Naive thymus-derived CD8-positive, alpha-beta T cell (primary cell): ENCODE measurements at regions not wholly inside any gene's neighbourhood (a gene's known extent, or its start where the extent isn't known, plus 50 kb on each side); places are given as distances from the start of the nearest gene placed in this dataset.

Experiments
- ATAC-seq, 2 donors: fragments of 150-1000 bp; cut with Tn5 transposase in 1 of 2; sonication (Bioruptor Pico), chemical (Tn5 transposase) in 1 of 2; 1 replicate in 1 of 2; 2 replicates in 1 of 2; pipeline ENCODE4 v1.10.0; 2021; ENCODE audit warnings: mild to moderate bottlenecking in 2 of 2, moderate library complexity in 2 of 2
- POLR2A ChIA-PET: fragments of 350-600 bp; sonication (Branson Sonifier 250); formaldehyde crosslinking; loops from one replicate; lab custom pipeline; 2021; ENCODE audit warnings: antibody characterized with exemption; lab: Charles Lee
- DNase-seq, 10 donors: peaks; one replicate each; pipeline versions ENCODE4 v3.0.0 to v3.0.0-alpha.2; 2020 to 2022
- H3K27ac Mint-ChIP-seq, 10 donors: one replicate each; pipeline ENCODE4 v1.8.0; 2020 to 2022; ENCODE audit warnings: mild to moderate bottlenecking in 10 of 10, mixed read lengths in 10 of 10, moderate library complexity in 4 of 10, inconsistent platforms in 1 of 10
- H3K27me3 Mint-ChIP-seq, 5 donors: one replicate each; pipeline ENCODE4 v1.8.0; 2021 to 2022; ENCODE audit warnings: mixed read lengths in 5 of 5
- H3K36me3 Mint-ChIP-seq, 3 donors: one replicate each; pipeline ENCODE4 v1.8.0; 2020 to 2022; ENCODE audit warnings: mixed read lengths in 3 of 3, mild to moderate bottlenecking in 2 of 3, inconsistent platforms in 1 of 3
- H3K4me1 Mint-ChIP-seq, 4 donors: one replicate each; pipeline ENCODE4 v1.8.0; 2021 to 2022; ENCODE audit warnings: mixed read lengths in 4 of 4
- H3K4me3 Mint-ChIP-seq, 10 donors: one replicate each; pipeline ENCODE4 v1.8.0; 2020 to 2022; ENCODE audit warnings: mild to moderate bottlenecking in 10 of 10, mixed read lengths in 10 of 10, moderate library complexity in 6 of 10, inconsistent platforms in 1 of 10
- H3K9me3 Mint-ChIP-seq, 9 donors: one replicate each; pipeline ENCODE4 v1.8.0; 2020 to 2022; ENCODE audit warnings: mixed read lengths in 9 of 9, mild to moderate bottlenecking in 3 of 9, inconsistent platforms in 1 of 9, moderate library complexity in 1 of 9

DNA sequence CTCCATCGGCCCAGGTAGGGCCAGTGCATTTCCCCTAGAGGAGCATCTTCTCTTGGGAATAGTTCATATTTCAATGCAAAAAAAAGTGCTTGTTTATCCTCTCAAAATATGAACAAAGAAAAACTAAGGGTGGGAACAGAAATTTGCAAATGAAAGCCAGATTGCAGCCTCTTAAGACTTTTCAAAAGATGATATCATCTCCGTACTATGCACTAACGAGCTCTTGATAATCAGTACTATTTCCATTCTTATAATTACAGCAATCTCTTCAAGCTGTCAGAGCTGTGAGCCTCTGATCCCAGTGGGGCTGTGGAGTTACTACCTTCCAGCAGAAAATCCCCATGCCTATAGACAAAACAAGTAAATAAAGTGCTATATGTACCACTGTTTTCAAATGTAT lies 77.1 kb downstream of the SOD2 start:
- Mint-ChIP-seq H3K27me3 (peaks cover 0 to 3% (median 0%) of the 10 kb centered on the region in 5 donors), H3K9me3 (peaks cover 23 to 68% (median 43%) of the 10 kb centered on the region in 9 donors), H3K36me3 (peaks cover 20 to 50% (median 35%) of the 10 kb centered on the region in 3 donors), H3K27ac (no peak overlapping the region), H3K4me3 (no peak overlapping the region), H3K4me1 (no peaks in the 10 kb centered on the region)
- ATAC-seq: no peak
- POLR2A ChIA-PET: no interaction called here
- DNase-seq: no peak

DNA sequence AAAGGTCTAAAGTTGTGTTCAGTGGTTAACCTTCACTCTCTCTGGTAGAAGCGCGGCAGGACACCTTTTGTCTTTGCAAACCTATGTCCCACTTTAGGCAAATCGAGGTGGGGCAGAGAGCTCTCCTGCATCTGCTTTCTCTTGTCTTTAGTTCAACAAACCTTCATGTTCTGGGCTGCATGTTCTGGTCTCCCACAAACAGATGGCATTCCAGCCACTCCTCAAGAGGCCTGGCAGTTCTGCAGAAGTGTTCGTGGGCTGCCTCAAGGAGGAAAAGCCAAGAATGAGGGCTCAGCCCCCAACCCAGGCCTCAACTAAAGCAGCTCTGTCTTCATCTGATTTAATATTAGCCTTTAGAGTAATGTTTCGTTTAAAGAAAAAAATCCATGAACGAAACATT lies 82.2 kb downstream of the SOD2 start:
- Mint-ChIP-seq H3K4me1 (no peaks in the 10 kb centered on the region), H3K27me3 (peaks cover 0 to 3% (median 0%) of the 10 kb centered on the region in 5 donors), H3K4me3 (no peak overlapping the region), H3K36me3 (peaks cover 6 to 28% (median 8%) of the 10 kb centered on the region in 3 donors), H3K9me3 (peaks cover 9 to 33% (median 21%) of the 10 kb centered on the region in 9 donors), H3K27ac (no peak overlapping the region)
- POLR2A ChIA-PET: no interaction called here
- ATAC-seq (no peak), DNase-seq (no peak)

DNA sequence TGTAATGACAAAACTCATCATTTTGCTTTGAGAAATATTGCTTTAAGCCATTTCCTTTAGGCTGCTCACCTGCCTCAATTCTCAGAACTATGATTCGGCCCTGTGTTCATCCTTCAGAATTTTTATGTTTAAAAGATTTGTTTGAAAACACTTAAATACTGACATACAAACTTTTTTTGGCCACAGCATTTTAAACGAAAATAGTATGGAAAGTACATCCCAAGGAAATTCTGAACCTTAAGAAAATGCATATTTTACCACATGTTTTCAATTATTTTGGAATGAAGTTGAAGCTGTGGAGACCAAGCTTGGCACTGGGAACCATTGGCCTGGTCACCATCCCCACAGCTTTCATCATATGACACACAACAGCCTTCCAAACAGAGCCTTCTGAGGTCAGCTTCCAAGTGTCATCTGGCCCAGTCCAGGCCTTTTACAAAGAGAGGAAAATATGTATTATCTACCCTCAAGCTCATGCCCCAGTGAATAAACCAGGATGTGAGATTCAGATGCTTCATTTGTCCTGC lies 83.3 kb downstream of the SOD2 start:
- Mint-ChIP-seq H3K27me3 (peaks cover 0 to 4% (median 0%) of the 10 kb centered on the region in 5 donors), H3K9me3 (peaks cover 3 to 24% (median 13%) of the 10 kb centered on the region in 9 donors), H3K36me3 (peaks cover 1 to 22% (median 5%) of the 10 kb centered on the region in 3 donors), H3K4me1 (no peaks in the 10 kb centered on the region), H3K27ac (no peak overlapping the region), H3K4me3 (no peak overlapping the region)
- no peak for ATAC-seq
- no peak for DNase-seq
- POLR2A ChIA-PET: no interaction called here

DNA sequence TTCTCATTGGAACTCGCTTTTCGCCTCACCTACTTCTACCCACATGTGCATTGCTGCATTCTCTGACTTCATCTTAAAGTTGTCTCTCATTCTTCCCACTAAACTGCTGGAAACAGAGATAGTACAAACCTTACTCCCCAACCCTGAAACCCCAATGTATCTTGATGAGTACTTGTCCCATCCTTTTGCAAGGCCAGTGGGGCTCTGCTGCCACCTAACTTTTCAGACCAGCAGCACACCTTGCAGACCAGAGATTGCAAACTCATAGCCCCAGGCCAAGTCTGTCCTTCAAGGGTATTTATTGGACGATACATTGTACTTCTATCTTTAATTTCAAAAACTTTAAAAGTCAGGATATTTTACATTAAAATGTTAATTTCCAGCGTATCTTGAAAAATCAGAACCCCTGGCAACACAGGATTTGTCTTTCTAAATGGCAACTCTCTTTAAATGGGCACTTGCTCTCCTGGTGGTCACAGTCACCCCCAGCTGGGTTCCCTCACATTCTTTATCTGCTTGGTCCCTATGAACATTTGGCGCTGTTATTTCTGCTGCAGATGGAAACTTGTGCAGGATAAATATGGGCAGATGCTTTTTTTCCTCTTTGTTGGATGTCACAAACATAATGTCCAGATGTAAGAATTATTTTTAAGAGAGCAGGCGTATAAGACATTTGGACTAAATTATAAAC lies 83.9 kb downstream of the SOD2 start:
- H3K36me3 Mint-ChIP-seq: peaks cover 0 to 19% (median 3%) of the 10 kb centered on the region in 3 donors
- DNase-seq (no peak), ATAC-seq (no peak)
- no peaks in the 10 kb centered on the region for H3K4me1 Mint-ChIP-seq
- POLR2A ChIA-PET: no interaction called here
- no peak overlapping the region for H3K4me3 Mint-ChIP-seq
- no peak overlapping the region for H3K27ac Mint-ChIP-seq
- H3K9me3 Mint-ChIP-seq: peaks cover 0 to 21% (median 11%) of the 10 kb centered on the region in 9 donors
- H3K27me3 Mint-ChIP-seq: peaks cover 0 to 8% (median 0%) of the 10 kb centered on the region in 5 donors

DNA sequence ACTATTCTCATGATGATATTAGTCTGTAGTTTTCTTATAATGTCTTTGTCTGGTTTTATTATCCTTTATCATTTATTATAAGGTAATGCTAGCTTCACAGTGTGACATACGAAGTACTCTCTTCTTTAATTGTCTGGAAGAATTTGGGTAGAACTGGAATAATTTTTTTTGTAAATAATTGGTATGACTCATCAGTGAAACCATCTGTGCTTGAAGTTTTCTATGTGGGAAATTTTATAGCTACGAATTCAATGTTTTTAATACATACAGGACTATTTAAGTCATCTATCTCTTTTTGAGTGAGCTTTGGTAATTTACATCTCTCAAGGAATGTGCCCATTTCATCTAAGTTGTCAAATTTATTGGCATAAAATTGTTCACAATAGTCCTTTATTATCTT lies 86.3 kb downstream of the SOD2 start:
- DNase-seq (no peak), ATAC-seq (no peak)
- H3K9me3 Mint-ChIP-seq: peaks cover 0 to 5% (median 0%) of the 10 kb centered on the region in 9 donors
- POLR2A ChIA-PET: no interaction called here
- no peak overlapping the region for H3K27ac Mint-ChIP-seq
- peaks cover 0 to 14% (median 8%) of the 10 kb centered on the region in 5 donors for H3K27me3 Mint-ChIP-seq
- H3K4me1 Mint-ChIP-seq: peaks cover 0 to under 1% (median 0%) of the 10 kb centered on the region in 4 donors
- H3K36me3 Mint-ChIP-seq: peaks cover 0 to 6% (median 0%) of the 10 kb centered on the region in 3 donors
- no peak overlapping the region for H3K4me3 Mint-ChIP-seq

DNA sequence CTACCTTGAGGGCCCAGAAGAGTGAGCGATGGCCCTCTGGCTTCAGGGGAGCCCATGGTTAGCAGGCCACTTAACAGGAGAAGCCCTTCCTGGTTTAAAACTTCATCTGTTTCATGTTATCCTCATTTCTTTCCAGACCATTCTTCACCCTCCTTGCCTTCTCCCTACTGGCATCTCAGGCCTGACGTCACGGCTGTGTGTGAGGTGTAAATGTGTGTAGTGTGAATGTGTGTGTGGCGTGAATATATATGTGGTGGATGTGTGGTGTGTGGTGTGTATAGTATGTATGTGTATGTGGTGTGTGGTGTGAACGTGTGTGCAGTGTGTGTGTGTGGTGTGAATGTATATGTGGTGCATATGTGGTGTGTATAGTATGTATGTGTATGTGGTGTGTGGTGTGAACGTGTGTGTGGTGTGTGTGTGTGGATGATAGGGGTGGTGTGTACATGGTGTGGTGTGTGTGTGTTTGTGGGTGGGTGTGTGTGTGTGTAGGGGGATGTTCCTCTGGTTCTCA lies 88.5 kb downstream of the SOD2 start:
- POLR2A ChIA-PET: no interaction called here
- no peak overlapping the region for H3K27ac Mint-ChIP-seq
- peaks cover 0 to 2% (median 0%) of the 10 kb centered on the region in 4 donors for H3K4me1 Mint-ChIP-seq

DNA sequence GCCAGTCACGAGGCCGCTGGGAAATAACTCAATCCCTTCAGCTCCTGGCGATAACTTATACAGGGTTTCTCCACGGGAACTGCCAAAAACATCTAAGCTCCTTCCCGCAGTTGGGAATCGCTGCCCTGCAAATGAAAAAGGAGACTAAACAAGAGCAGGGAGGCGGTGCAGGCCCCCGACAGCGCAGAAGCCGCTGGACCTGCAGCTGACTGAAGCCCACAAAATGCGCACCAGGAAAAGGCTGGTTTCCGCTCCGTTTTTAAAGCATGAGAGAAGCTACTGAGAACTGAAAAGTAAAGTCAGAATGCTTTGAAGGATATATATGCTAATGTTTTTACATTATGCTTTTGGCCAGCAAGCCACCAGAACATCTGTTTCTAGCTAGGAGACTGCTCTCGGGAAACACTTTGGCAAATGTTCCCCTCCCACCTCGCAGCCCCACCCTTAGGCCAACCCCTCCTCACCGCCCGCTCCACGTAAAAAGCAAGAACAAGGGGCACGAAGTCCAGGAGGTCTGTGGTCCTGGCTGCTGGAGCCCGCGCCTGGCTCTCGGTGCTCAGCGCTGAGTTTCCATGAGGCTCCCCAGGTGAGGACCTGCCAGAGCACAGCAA lies 90.5 kb downstream of the SOD2 start:
- Mint-ChIP-seq H3K36me3 (no peaks in the 10 kb centered on the region), H3K27me3 (peaks cover 0 to 23% (median 10%) of the 10 kb centered on the region in 5 donors), H3K9me3 (no peaks in the 10 kb centered on the region), H3K4me1 (peaks cover 0 to 2% (median 0%) of the 10 kb centered on the region in 4 donors), H3K27ac (no peak overlapping the region), H3K4me3 (peak overlapping the region in 1 of 10 donors; percentile 3)
- POLR2A ChIA-PET: no interaction called here
- no peak for ATAC-seq
- no peak for DNase-seq

More for the DNA sequence above, 88.5 kb downstream of the SOD2 start:
- H3K36me3 Mint-ChIP-seq: no peaks in the 10 kb centered on the region
- no peak overlapping the region for H3K4me3 Mint-ChIP-seq
- DNase-seq (no peak), ATAC-seq (no peak)
- H3K9me3 Mint-ChIP-seq: peaks cover 0 to 2% (median 0%) of the 10 kb centered on the region in 9 donors
- peaks cover 0 to 23% (median 10%) of the 10 kb centered on the region in 5 donors for H3K27me3 Mint-ChIP-seq

DNA sequence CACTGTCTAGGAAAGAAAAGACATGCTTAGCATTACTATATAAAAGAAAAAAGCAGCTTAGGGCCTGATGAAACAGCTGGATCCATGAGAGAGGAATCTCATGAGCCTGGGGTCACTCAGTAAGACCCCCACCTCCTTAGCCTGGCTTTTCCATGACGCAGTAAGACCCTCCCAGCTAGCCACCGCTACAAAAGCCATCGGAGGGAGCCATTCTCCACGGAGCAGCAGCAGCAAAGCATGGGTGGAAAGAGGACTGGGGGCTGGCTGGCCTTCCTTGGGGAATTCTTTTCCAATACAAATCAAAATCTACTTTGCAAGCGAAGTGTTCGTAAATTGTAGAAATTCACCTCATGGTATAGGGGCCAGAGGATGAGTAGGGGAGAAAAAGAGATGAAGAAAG lies 91.8 kb downstream of the SOD2 start:
- POLR2A ChIA-PET: no interaction called here
- no peak overlapping the region for H3K27ac Mint-ChIP-seq
- no peaks in the 10 kb centered on the region for H3K36me3 Mint-ChIP-seq
- H3K27me3 Mint-ChIP-seq: peaks cover 0 to 23% (median 10%) of the 10 kb centered on the region in 5 donors
- H3K4me3 Mint-ChIP-seq: no peak overlapping the region
- DNase-seq (no peak), ATAC-seq (no peak)
- peaks cover 0 to 2% (median 0%) of the 10 kb centered on the region in 4 donors for H3K4me1 Mint-ChIP-seq
- H3K9me3 Mint-ChIP-seq: no peaks in the 10 kb centered on the region

DNA sequence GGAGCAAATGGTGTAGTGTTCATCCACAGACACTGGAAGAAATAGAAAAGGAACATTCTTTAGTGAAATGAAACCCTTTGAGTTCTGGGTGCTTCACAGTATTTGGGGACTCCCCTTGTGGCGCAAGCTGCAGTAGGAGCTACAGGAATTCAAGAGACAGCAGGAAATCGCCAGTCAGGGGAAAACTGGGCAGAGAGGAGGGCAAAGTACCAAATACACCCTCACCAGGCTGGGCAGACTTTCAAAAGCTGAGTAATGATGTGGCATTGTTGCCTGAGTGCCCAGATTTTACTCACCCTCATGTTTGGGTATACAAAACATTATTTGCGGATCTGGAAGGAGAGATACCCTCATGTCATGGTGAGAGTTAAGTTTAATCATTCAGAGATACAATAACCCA lies 97.9 kb downstream of the SOD2 start:
- Mint-ChIP-seq H3K4me3 (no peak overlapping the region), H3K9me3 (no peaks in the 10 kb centered on the region), H3K27me3 (peaks cover 0 to 6% (median 0%) of the 10 kb centered on the region in 5 donors), H3K4me1 (no peaks in the 10 kb centered on the region), H3K36me3 (no peaks in the 10 kb centered on the region), H3K27ac (no peak overlapping the region)
- DNase-seq (no peak), ATAC-seq (no peak)
- POLR2A ChIA-PET: interaction anchor here (0.7 kb wide), 1 partner anchor 95 kb away, joined by 3 read pairs; no protein-coding TSS in a partner anchor

DNA sequence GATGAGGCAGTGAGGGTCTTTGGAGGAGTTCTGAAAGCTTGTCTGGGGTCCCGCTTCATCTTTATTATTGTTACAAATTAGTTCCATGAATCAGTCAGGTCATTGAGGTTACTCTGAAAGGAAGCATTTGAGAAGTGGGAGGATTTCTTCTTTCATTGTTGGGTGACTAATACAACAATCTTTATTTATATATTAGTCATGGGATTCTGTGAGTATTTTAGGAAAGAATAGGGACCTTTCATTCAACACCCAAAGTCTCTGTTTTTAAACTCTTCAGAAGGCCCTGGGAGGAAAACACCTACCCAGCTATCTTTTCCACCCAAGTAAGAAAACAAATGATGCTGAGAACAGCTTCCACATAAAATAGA lies 98.3 kb downstream of the SOD2 start:
- H3K27me3 Mint-ChIP-seq: peaks cover 0 to 4% (median 0%) of the 10 kb centered on the region in 5 donors
- DNase-seq: no peak
- no peaks in the 10 kb centered on the region for H3K36me3 Mint-ChIP-seq
- no peak overlapping the region for H3K4me3 Mint-ChIP-seq
- POLR2A ChIA-PET: interaction anchor here (0.7 kb wide), 1 partner anchor 95 kb away, joined by 3 read pairs; no protein-coding TSS in a partner anchor
- H3K4me1 Mint-ChIP-seq: no peaks in the 10 kb centered on the region
- no peak for ATAC-seq
- H3K27ac Mint-ChIP-seq: peak overlapping the region in 1 of 10 donors; percentile 82
- H3K9me3 Mint-ChIP-seq: no peaks in the 10 kb centered on the region

DNA sequence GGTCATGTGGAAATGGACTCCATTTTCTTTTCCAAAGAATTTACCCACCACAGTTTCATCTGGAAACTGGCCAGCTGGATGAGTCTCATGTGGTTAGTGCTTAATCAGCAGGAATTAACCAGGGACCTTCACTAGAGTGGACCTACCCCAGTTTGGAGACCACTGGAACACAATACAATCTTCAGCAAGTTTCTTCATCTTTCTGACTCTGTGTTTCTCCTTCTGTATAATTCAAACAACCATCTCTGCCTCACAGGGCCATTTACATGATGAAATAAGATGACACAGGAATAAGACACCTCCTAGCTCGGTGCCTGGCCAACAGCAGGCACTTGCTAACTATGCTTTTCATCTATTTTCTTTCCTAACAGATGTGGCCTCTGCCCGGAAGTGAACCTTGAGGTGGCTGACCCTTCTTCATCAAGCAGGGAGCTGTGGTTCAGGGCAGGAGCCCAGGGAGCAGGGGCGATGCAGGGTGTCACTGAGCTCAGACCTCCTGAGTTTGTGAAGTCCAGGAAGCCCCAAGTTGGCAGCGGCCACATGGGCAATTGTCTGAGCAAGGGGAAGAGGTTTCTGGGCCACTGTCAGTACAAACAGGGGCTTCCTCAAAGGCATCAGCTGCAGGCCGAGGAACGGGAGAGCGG lies 98.8 kb downstream of the SOD2 start:
- POLR2A ChIA-PET: no interaction called here
- no peak for ATAC-seq

DNA sequence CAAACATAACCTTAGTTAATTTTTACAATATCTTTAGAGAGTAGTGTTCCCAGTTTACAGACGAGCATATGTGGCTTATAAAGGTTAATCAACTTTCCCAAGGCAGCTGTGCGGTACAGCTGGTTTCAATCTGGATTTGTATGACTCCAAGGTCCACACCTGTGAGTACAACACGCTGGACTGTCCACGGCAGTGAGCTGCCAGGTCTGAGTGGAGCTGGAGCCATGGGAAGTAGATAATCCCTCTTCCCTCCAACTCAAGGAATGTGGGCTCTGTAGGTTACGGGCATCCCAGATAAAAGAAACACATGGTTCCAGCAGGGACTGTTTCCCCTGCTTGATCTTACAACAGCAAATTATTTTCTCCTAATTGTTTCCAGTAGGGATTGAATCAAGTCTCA lies 102.2 kb downstream of the SOD2 start:
- H3K27ac Mint-ChIP-seq: no peak overlapping the region
- no peak for DNase-seq
- ATAC-seq: no peak
- peaks cover 0 to 10% (median 0%) of the 10 kb centered on the region in 5 donors for H3K27me3 Mint-ChIP-seq
- no peaks in the 10 kb centered on the region for H3K4me1 Mint-ChIP-seq
- POLR2A ChIA-PET: no interaction called here
- H3K36me3 Mint-ChIP-seq: no peaks in the 10 kb centered on the region
- no peak overlapping the region for H3K4me3 Mint-ChIP-seq
- no peaks in the 10 kb centered on the region for H3K9me3 Mint-ChIP-seq

More for the DNA sequence above, 98.8 kb downstream of the SOD2 start:
- DNase-seq: no peak
- Mint-ChIP-seq H3K27ac (peak overlapping the region in 3 of 10 donors; percentile 20 to 82 (median 49)), H3K4me1 (no peaks in the 10 kb centered on the region), H3K4me3 (no peak overlapping the region), H3K27me3 (peaks cover 0 to 6% (median 0%) of the 10 kb centered on the region in 5 donors), H3K36me3 (no peaks in the 10 kb centered on the region), H3K9me3 (no peaks in the 10 kb centered on the region)
